OCI-LY3 (cell line): ENCODE measurements at regions not wholly inside any gene's neighbourhood (a gene's known extent, or its start where the extent isn't known, plus 50 kb on each side); places are given as distances from the start of the nearest gene placed in this dataset.

Source experiments
- CTCF ChIP-seq: fragments of 200-600, 300-600 bp; sonication (generic); IDR thresholded peaks from 2 replicates; pipeline ENCODE4 v1.5.1; 2014; ENCODE audit warnings: antibody characterized with exemption, low read length, low read depth
- EZH2phosphoT487 ChIP-seq: fragments of 200-600 bp; shearing (Covaris generic); IDR thresholded peaks from 2 replicates; pipeline ENCODE4 v1.6.1; 2018; ENCODE audit warnings: antibody characterized with exemption, mixed run types, low read depth

DNA sequence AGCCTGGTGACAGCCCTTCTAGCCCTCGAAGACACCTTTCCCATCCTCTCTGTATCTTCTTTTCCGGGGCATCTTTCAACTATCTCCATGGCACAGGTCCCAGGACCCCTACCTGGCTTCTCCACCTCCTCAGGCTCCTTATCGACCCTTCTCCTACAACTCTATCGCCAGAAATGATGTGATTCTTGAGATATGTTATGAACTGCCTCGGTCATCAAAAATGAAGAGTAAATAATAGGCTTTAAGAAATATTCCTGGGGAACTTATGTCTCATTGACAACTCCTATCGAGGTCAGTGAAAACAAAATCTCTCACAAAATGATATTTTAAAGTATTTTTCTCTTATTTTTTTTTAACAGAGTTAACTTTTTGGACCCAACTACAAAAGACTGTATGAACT is 405.5 kb upstream of the SHH start:
- TF ChIP-seq CTCF (no peak), EZH2phosphoT487 (no peak)
